Endothelial cell of umbilical vein (primary cell): ENCODE measurements at regions not wholly inside any gene's neighbourhood (a gene's known extent, or its start where the extent isn't known, plus 50 kb on each side); places are given as distances from the start of the nearest gene placed in this dataset.

Source experiments
- BruUV-seq: library from RNA; stranded (reverse); fragments of 400-500 nt; replicated peaks from 2 replicates; lab custom pipeline; 2021; lab: Mats Ljungman, UMichigan
- CTCF ChIA-PET: fragments of 300-600, 350-600 bp; sonication (Branson Sonifier 250); formaldehyde crosslinking; loops from one replicate; lab custom pipeline; 2021; ENCODE audit warnings: antibody characterized with exemption, inconsistent platforms; lab: Charles Lee
- POLR2A ChIA-PET: fragments of 300-600, 350-600 bp; sonication (Branson Sonifier 250); formaldehyde crosslinking; loops from one replicate; lab custom pipeline; 2021; ENCODE audit warnings: antibody characterized with exemption, inconsistent platforms; lab: Charles Lee
- DNase-seq: peaks from one replicate; pipeline ENCODE4 v3.0.0-alpha.2; 2011; ENCODE audit warnings: low read depth, low spot score
- FAIRE-seq: peaks from 2 replicates; lab custom pipeline; 2011; peaks lifted over from hg19 to GRCh38; lab: Jason Lieb, UNC
- H2AFZ ChIP-seq: 2 replicates; pipeline ENCODE4 v1.6.0; 2012; ENCODE audit warnings: low read depth, low read length, control low read depth, inconsistent platforms
- H3K27ac ChIP-seq: 2 replicates; pipeline ENCODE4 v1.5.1; 2011; ENCODE audit warnings: low read depth, mild to moderate bottlenecking, control low read depth, low read length, moderate library complexity; ENCODE audit not compliant: insufficient read depth
- H3K27me3 ChIP-seq, 2 experiments: 2 replicates each; pipeline versions ENCODE4 v1.6.0 to v1.6.1; 2011; ENCODE audit warnings: low read length in 2 of 2, mixed read lengths in 1 of 2; ENCODE audit not compliant: control insufficient read depth in 2 of 2, insufficient read depth in 2 of 2
- H3K36me3 ChIP-seq, 2 experiments: 2 replicates in 1 of 2; 3 replicates in 1 of 2; pipeline ENCODE4 v1.5.1; 2011; ENCODE audit warnings: low read length in 2 of 2, mild to moderate bottlenecking in 1 of 2, moderate library complexity in 1 of 2; ENCODE audit not compliant: control insufficient read depth in 2 of 2, insufficient read depth in 2 of 2; ENCODE audit errors: extremely low read depth in 1 of 2
- H3K4me1 ChIP-seq: 3 replicates; pipeline ENCODE4 v1.5.1; 2011; ENCODE audit warnings: mild to moderate bottlenecking, low read length; ENCODE audit not compliant: control insufficient read depth, insufficient read depth; ENCODE audit errors: extremely low read depth
- H3K4me2 ChIP-seq: 2 replicates; pipeline ENCODE4 v1.6.1; 2011; ENCODE audit warnings: low read length, control low read depth, mixed read lengths; ENCODE audit not compliant: insufficient read depth
- H3K4me3 ChIP-seq, 3 experiments: fragments of 200-600 bp in 1 of 3; sonication (generic), shearing (Covaris generic) in 1 of 3; replicated peaks in 1 of 3; 2 replicates each; pipeline ENCODE4 v1.5.1; 2011 to 2016; ENCODE audit warnings: control low read depth in 3 of 3, low read length in 3 of 3, mild to moderate bottlenecking in 2 of 3, inconsistent platforms in 1 of 3, low read depth in 1 of 3, moderate library complexity in 1 of 3; ENCODE audit not compliant: insufficient read depth in 1 of 3
- H3K79me2 ChIP-seq: 2 replicates; pipeline ENCODE4 v1.6.0; 2012; ENCODE audit warnings: low read length, inconsistent platforms; ENCODE audit not compliant: control insufficient read depth, insufficient read depth
- H3K9ac ChIP-seq: replicated peaks from 2 replicates; pipeline ENCODE3; 2011; ENCODE audit warnings: low read length, control low read depth; ENCODE audit not compliant: insufficient read depth; ENCODE audit errors: extremely low read depth
- H3K9me1 ChIP-seq: replicated peaks from 3 replicates; pipeline ENCODE4 v1.6.0; 2011; ENCODE audit warnings: mild to moderate bottlenecking, low read length; ENCODE audit not compliant: control insufficient read depth, insufficient read depth; ENCODE audit errors: extremely low read depth
- H3K9me3 ChIP-seq: replicated peaks from 2 replicates; pipeline ENCODE4 v1.5.1; 2012; ENCODE audit warnings: low read length, inconsistent platforms; ENCODE audit not compliant: control insufficient read depth, insufficient read depth
- H4K20me1 ChIP-seq: replicated peaks from 2 replicates; pipeline ENCODE3; 2011; ENCODE audit warnings: mild to moderate bottlenecking, low read length; ENCODE audit not compliant: control insufficient read depth, insufficient read depth; ENCODE audit errors: extremely low read depth
- EZH2 ChIP-seq: IDR thresholded peaks from 2 replicates; pipeline ENCODE4 v1.6.1; 2012; ENCODE audit warnings: borderline replicate concordance, low read depth, mild to moderate bottlenecking, moderate library complexity, low read length, inconsistent platforms; ENCODE audit not compliant: severe bottlenecking
- FOS ChIP-seq: IDR thresholded peaks from 2 replicates; pipeline ENCODE4 v1.6.1; 2011; ENCODE audit warnings: mild to moderate bottlenecking, low read length, moderate library complexity, borderline replicate concordance; ENCODE audit not compliant: insufficient read depth
- GATA2 ChIP-seq: IDR thresholded peaks from 2 replicates; pipeline ENCODE4 v1.7.0; 2011; ENCODE audit warnings: low read depth, mild to moderate bottlenecking, moderate library complexity, mixed read lengths, low read length; ENCODE audit not compliant: insufficient read length, insufficient read depth
- JUN ChIP-seq: IDR thresholded peaks from 2 replicates; pipeline ENCODE4 v1.6.1; 2011; ENCODE audit warnings: borderline replicate concordance, low read depth; ENCODE audit not compliant: insufficient read length, insufficient read depth
- MAX ChIP-seq: IDR thresholded peaks from 2 replicates; pipeline ENCODE4 v1.6.1; 2011; ENCODE audit not compliant: insufficient read depth, insufficient read length
- MYC ChIP-seq: IDR thresholded peaks from one replicate; pipeline ENCODE4 v1.6.1; 2011; ENCODE audit warnings: mild to moderate bottlenecking, low read depth, low read length
- POLR2A ChIP-seq: IDR thresholded peaks from 2 replicates; pipeline ENCODE4 v1.6.1; 2012; ENCODE audit warnings: low read depth, mild to moderate bottlenecking, control low read depth, low read length
- POLR2AphosphoS5 ChIP-seq: IDR thresholded peaks from 2 replicates; pipeline ENCODE4 v1.6.1; 2012; ENCODE audit warnings: low read depth, mild to moderate bottlenecking, control low read depth, low read length, moderate library complexity; ENCODE audit not compliant: insufficient read depth
- dilution Hi-C: fragments of 300-500 bp; cut with MboI; formaldehyde crosslinking; loops from one replicate; pipeline ENCODE4 v1.15.0; 2019; ENCODE audit warnings: low sequenced_read_pairs; ENCODE audit not compliant: extremely low pct_ligation_motif_present
- intact Hi-C: fragments of 100-400 bp; cut with micrococcal nuclease; formaldehyde crosslinking; loops from one replicate; pipeline ENCODE4 v1.10.0; 2022
- TF ChIP-seq, protein P1 (sequence below), 2 donors: IDR thresholded peaks; 1 replicate in 1 of 2; 2 replicates in 1 of 2; pipeline ENCODE4 v1.5.1; 2011; ENCODE audit warnings: low read length in 2 of 2, mild to moderate bottlenecking in 2 of 2, moderate library complexity in 2 of 2, control low read depth in 1 of 2, inconsistent platforms in 1 of 2, low read depth in 1 of 2; ENCODE audit not compliant: insufficient read depth in 1 of 2; ENCODE audit errors: extremely low read depth in 1 of 2

DNA sequence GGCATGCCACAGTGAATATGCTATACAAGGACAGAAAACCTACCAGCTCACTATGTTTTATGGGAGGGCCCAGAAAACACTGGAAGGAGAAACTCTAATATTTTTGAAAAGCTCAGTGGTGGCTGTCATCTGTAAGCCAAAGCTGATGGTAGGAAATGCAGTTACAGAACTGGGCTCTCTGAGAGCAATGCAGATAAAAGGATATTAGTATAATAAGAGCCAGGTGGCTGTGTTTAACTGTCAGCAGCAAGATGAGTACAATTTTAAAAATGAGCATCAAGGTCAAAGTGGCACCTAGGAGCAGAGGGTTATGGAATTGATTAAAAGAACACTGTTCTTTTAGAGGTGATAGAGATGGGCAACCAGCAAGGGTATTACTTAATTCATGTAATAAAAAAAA is 345.0 kb downstream of the NDFIP2 start:
- TF ChIP-seq FOS: no peak
- no peak for TF ChIP-seq POLR2A
- no peak for TF ChIP-seq EZH2
- no peak for TF ChIP-seq POLR2AphosphoS5
- TF ChIP-seq, protein P1, sequence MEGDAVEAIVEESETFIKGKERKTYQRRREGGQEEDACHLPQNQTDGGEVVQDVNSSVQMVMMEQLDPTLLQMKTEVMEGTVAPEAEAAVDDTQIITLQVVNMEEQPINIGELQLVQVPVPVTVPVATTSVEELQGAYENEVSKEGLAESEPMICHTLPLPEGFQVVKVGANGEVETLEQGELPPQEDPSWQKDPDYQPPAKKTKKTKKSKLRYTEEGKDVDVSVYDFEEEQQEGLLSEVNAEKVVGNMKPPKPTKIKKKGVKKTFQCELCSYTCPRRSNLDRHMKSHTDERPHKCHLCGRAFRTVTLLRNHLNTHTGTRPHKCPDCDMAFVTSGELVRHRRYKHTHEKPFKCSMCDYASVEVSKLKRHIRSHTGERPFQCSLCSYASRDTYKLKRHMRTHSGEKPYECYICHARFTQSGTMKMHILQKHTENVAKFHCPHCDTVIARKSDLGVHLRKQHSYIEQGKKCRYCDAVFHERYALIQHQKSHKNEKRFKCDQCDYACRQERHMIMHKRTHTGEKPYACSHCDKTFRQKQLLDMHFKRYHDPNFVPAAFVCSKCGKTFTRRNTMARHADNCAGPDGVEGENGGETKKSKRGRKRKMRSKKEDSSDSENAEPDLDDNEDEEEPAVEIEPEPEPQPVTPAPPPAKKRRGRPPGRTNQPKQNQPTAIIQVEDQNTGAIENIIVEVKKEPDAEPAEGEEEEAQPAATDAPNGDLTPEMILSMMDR (IDR thresholded peaks at IDR 0.05; ENCODE audit: extremely low read depth in 1 of 2, insufficient read depth in 1 of 2, low read depth in 1 of 2, low read length in 2 of 2): no peak
- no peak for TF ChIP-seq MAX
- no peak for TF ChIP-seq JUN
- TF ChIP-seq GATA2: no peak
- TF ChIP-seq MYC: no peak
- DNase-seq (no peak), FAIRE-seq (no peak)
- Histone ChIP-seq H3K9ac (no peak overlapping the region), H3K4me1 (no peaks in the 10 kb centered on the region), H3K9me1 (no peaks in the 10 kb centered on the region), H3K4me2 (no peak overlapping the region), H3K79me2 (no peaks in the 10 kb centered on the region), H3K36me3 (no peaks in the 10 kb centered on the region), H3K27ac (no peak overlapping the region), H4K20me1 (no peaks in the 10 kb centered on the region), H3K9me3 (no peaks in the 10 kb centered on the region), H3K27me3 (no peaks in the 10 kb centered on the region), H3K4me3 (no peak overlapping the region), H2AFZ (no peak overlapping the region)
- POLR2A ChIA-PET: no interaction called here
- CTCF ChIA-PET: no interaction called here
- intact Hi-C loops (no loop called here), dilution Hi-C loops (no loop called here)
- no TSS peak for BruUV-seq
